SK-N-SH (cell line): ENCODE measurements at regions not wholly inside any gene's neighbourhood (a gene's known extent, or its start where the extent isn't known, plus 50 kb on each side); places are given as distances from the start of the nearest gene placed in this dataset.

Source experiments
- GATA2 ChIP-seq: sonication (generic); formaldehyde crosslinking; IDR thresholded peaks from 2 replicates; pipeline ENCODE4 v1.5.0; 2020; ENCODE audit warnings: mild to moderate bottlenecking, missing genetic modification reagents
- POLR2AphosphoS5 ChIP-seq: IDR thresholded peaks from 2 replicates; pipeline ENCODE4 v1.6.1; 2012; ENCODE audit warnings: low read depth, low read length
- RAD21 ChIP-seq: IDR thresholded peaks from 2 replicates; pipeline ENCODE4 v1.6.1; 2012; ENCODE audit warnings: mild to moderate bottlenecking, low read length
- TF ChIP-seq, protein P1 (sequence below): fragments of 200-600 bp; sonication (generic); IDR thresholded peaks from 2 replicates; pipeline ENCODE4 v1.6.1; 2017; ENCODE audit warnings: antibody characterized with exemption, mild to moderate bottlenecking, moderate library complexity

GRCh38 chr3:30331519-30331918, 274.9 kb upstream of the TGFBR2 start:
- TF ChIP-seq POLR2AphosphoS5 (no peak), RAD21 (no peak), GATA2 (CRISPR knock-in tag) (no peak)
- TF ChIP-seq, protein P1, sequence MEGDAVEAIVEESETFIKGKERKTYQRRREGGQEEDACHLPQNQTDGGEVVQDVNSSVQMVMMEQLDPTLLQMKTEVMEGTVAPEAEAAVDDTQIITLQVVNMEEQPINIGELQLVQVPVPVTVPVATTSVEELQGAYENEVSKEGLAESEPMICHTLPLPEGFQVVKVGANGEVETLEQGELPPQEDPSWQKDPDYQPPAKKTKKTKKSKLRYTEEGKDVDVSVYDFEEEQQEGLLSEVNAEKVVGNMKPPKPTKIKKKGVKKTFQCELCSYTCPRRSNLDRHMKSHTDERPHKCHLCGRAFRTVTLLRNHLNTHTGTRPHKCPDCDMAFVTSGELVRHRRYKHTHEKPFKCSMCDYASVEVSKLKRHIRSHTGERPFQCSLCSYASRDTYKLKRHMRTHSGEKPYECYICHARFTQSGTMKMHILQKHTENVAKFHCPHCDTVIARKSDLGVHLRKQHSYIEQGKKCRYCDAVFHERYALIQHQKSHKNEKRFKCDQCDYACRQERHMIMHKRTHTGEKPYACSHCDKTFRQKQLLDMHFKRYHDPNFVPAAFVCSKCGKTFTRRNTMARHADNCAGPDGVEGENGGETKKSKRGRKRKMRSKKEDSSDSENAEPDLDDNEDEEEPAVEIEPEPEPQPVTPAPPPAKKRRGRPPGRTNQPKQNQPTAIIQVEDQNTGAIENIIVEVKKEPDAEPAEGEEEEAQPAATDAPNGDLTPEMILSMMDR, result no peak
